SK-N-SH treated with all-trans-retinoic acid at 6 μM for 48 hours (cell line): ENCODE measurements at regions not wholly inside any gene's neighbourhood (a gene's known extent, or its start where the extent isn't known, plus 50 kb on each side); places are given as distances from the start of the nearest gene placed in this dataset.
"Not testable (repeated sequence)": the region's sequence is repeated elsewhere in the genome, so short reads cannot be mapped to it uniquely, and the experiment has no call there.

Source experiments
- ATAC-seq: fragments of 200-7000 bp; cut with Tn5 transposase; 3 replicates; pipeline ENCODE4 v1.9.1; 2020; ENCODE audit warnings: mild to moderate bottlenecking, moderate library complexity
- ARNTL ChIP-seq: fragments of 450-650 bp; formaldehyde crosslinking; IDR thresholded peaks from 2 replicates; pipeline ENCODE4 v1.5.0; 2020; ENCODE audit warnings: low read depth, mild to moderate bottlenecking, moderate library complexity, borderline replicate concordance
- BACH2 ChIP-seq: fragments of 250-450 bp; sonication (Bioruptor Pico); IDR thresholded peaks from 2 replicates; pipeline ENCODE4 v1.9.0; 2021; ENCODE audit warnings: mild to moderate bottlenecking, borderline replicate concordance
- CREB5 ChIP-seq: fragments of 250-450 bp; sonication (Bioruptor Pico); IDR thresholded peaks from 2 replicates; pipeline ENCODE4 v1.5.1; 2020; ENCODE audit warnings: low read depth, mild to moderate bottlenecking, moderate library complexity
- CSDC2 ChIP-seq: fragments of 250-450 bp; sonication (Bioruptor Pico); IDR thresholded peaks from 2 replicates; pipeline ENCODE4 v1.5.0; 2020; ENCODE audit warnings: mild to moderate bottlenecking, moderate library complexity
- CSRNP3 ChIP-seq: fragments of 250-450 bp; sonication (Bioruptor Pico); IDR thresholded peaks from 2 replicates; pipeline ENCODE4 v1.5.1; 2021; ENCODE audit warnings: mild to moderate bottlenecking, moderate library complexity
- ESRRG ChIP-seq: fragments of 250-450 bp; sonication (Bioruptor Pico); IDR thresholded peaks from 2 replicates; pipeline ENCODE4 v1.6.1; 2021; ENCODE audit warnings: mild to moderate bottlenecking
- GLIS3 ChIP-seq: fragments of 250-450 bp; sonication (Bioruptor Pico); IDR thresholded peaks from 2 replicates; pipeline ENCODE4 v1.5.0; 2020; ENCODE audit warnings: mild to moderate bottlenecking, moderate library complexity
- ISL1 ChIP-seq: fragments of 250-450 bp; sonication (Bioruptor Pico); IDR thresholded peaks from 2 replicates; pipeline ENCODE4 v2.1.2; 2022; ENCODE audit warnings: mild to moderate bottlenecking, moderate library complexity
- OSR1 ChIP-seq: fragments of 250-450 bp; sonication (Bioruptor Pico); IDR thresholded peaks from 2 replicates; pipeline ENCODE4 v1.8.0; 2022; ENCODE audit warnings: moderate library complexity, mild to moderate bottlenecking, inconsistent platforms
- PATZ1 ChIP-seq: fragments of 250-450 bp; sonication (Bioruptor Pico); IDR thresholded peaks from 2 replicates; pipeline ENCODE4 v1.8.0; 2020; ENCODE audit warnings: mild to moderate bottlenecking, moderate library complexity, borderline replicate concordance
- POU6F1 ChIP-seq: fragments of 250-450 bp; sonication (Bioruptor Pico); IDR thresholded peaks from 2 replicates; pipeline ENCODE4 v1.8.0; 2021; ENCODE audit warnings: low read depth, mild to moderate bottlenecking, moderate library complexity, borderline replicate concordance
- PPARA ChIP-seq: fragments of 250-450 bp; sonication (Bioruptor Pico); IDR thresholded peaks from 2 replicates; pipeline ENCODE4 v1.5.0; 2020; ENCODE audit warnings: mild to moderate bottlenecking, borderline replicate concordance
- RARB ChIP-seq: fragments of 250-450 bp; sonication (Bioruptor Pico); IDR thresholded peaks from 2 replicates; pipeline ENCODE4 v1.8.0; 2021; ENCODE audit warnings: mild to moderate bottlenecking, moderate library complexity
- SNAI2 ChIP-seq: fragments of 250-450 bp; sonication (Bioruptor Pico); IDR thresholded peaks from 2 replicates; pipeline ENCODE4 v1.5.0; 2020; ENCODE audit warnings: mild to moderate bottlenecking, moderate library complexity
- TCF4 ChIP-seq: fragments of 250-450 bp; sonication (Bioruptor Pico); IDR thresholded peaks from 2 replicates; pipeline ENCODE4 v1.8.0; 2021; ENCODE audit warnings: mild to moderate bottlenecking, moderate library complexity, borderline replicate concordance
- TOX ChIP-seq: fragments of 250-450 bp; sonication (Bioruptor Pico); IDR thresholded peaks from 2 replicates; pipeline ENCODE4 v1.8.0; 2021; ENCODE audit warnings: mild to moderate bottlenecking, moderate library complexity, borderline replicate concordance
- TSHZ2 ChIP-seq: fragments of 250-450 bp; sonication (Bioruptor Pico); IDR thresholded peaks from 2 replicates; pipeline ENCODE4 v1.5.0; 2020; ENCODE audit warnings: mild to moderate bottlenecking, moderate library complexity
- ZFP3 ChIP-seq: fragments of 250-450 bp; sonication (Bioruptor Pico); IDR thresholded peaks from 2 replicates; pipeline ENCODE4 v1.5.0; 2020; ENCODE audit warnings: mild to moderate bottlenecking, moderate library complexity
- ZFP30 ChIP-seq: fragments of 450-650 bp; formaldehyde crosslinking; IDR thresholded peaks from 2 replicates; pipeline ENCODE4 v1.5.0; 2022; ENCODE audit warnings: mild to moderate bottlenecking, moderate library complexity
- ZNF565 ChIP-seq: fragments of 450-650 bp; formaldehyde crosslinking; conservative IDR thresholded peaks from 2 replicates; pipeline ENCODE4 v1.5.0; 2020; ENCODE audit warnings: low read depth, mild to moderate bottlenecking, moderate library complexity
- ZNF8 ChIP-seq: fragments of 450-650 bp; formaldehyde crosslinking; IDR thresholded peaks from 2 replicates; pipeline ENCODE4 v1.5.0; 2020; ENCODE audit warnings: mild to moderate bottlenecking, moderate library complexity

- ATAC-seq, result no peak
- TF ChIP-seq TOX (CRISPR knock-in tag) (no peak), OSR1 (CRISPR knock-in tag) (no peak), TSHZ2 (no peak), CSDC2 (CRISPR knock-in tag) (no peak)
These were observed 366.8 kb downstream of the VRK1 start for GRCh38 chr14:97164021-97164420.

GRCh38 chr14:97166497-97166896, 369.3 kb downstream of the VRK1 start:
- no peak for TF ChIP-seq POU6F1 (CRISPR knock-in tag)
- TF ChIP-seq CREB5, result no peak
- TF ChIP-seq RARB (CRISPR knock-in tag), result no peak
- no peak for TF ChIP-seq TOX (CRISPR knock-in tag)
- no peak for TF ChIP-seq ZFP30 (CRISPR knock-in tag)
- ATAC-seq, result no peak

GRCh38 chr14:97167577-97167976, 370.4 kb downstream of the VRK1 start:
- ATAC-seq, result not testable (repeated sequence)

- no peak for ATAC-seq
- no peak for TF ChIP-seq SNAI2 (CRISPR knock-in tag)
- TF ChIP-seq ZFP30 (CRISPR knock-in tag), result no peak
- no peak for TF ChIP-seq ARNTL
- no peak for TF ChIP-seq ZFP3
- no peak for TF ChIP-seq CSRNP3 (CRISPR knock-in tag)
- TF ChIP-seq GLIS3 (CRISPR knock-in tag), result no peak
- no peak for TF ChIP-seq ESRRG (CRISPR knock-in tag)
- TF ChIP-seq CREB5, result no peak
- no peak for TF ChIP-seq POU6F1 (CRISPR knock-in tag)
- no peak for TF ChIP-seq CSDC2 (CRISPR knock-in tag)
- no peak for TF ChIP-seq RARB (CRISPR knock-in tag)
- no peak for TF ChIP-seq ISL1 (CRISPR knock-in tag)
- TF ChIP-seq PATZ1, result no peak
- TF ChIP-seq ZNF8 (CRISPR knock-in tag), result no peak
- no peak for TF ChIP-seq TCF4 (CRISPR knock-in tag)
- TF ChIP-seq OSR1 (CRISPR knock-in tag), result no peak
- TF ChIP-seq PPARA, result no peak
- no peak for TF ChIP-seq TSHZ2
- TF ChIP-seq BACH2, result no peak
- no peak for TF ChIP-seq ZNF565 (CRISPR knock-in tag)
These were observed 375.5 kb downstream of the VRK1 start for GRCh38 chr14:97172644-97173043.
